HCEC 1CT (cell line): ENCODE measurements at regions not wholly inside any gene's neighbourhood (a gene's known extent, or its start where the extent isn't known, plus 50 kb on each side); places are given as distances from the start of the nearest gene placed in this dataset.
A peak's percentile ranks its signal among the peaks of the same experiment; 100 is the strongest.
"Not testable (repeated sequence)": the region's sequence is repeated elsewhere in the genome, so short reads cannot be mapped to it uniquely, and the experiment has no call there.

Experiments
- DNase-seq: peaks from one replicate; pipeline ENCODE4 v3.0.0-alpha.2; 2017

DNA sequence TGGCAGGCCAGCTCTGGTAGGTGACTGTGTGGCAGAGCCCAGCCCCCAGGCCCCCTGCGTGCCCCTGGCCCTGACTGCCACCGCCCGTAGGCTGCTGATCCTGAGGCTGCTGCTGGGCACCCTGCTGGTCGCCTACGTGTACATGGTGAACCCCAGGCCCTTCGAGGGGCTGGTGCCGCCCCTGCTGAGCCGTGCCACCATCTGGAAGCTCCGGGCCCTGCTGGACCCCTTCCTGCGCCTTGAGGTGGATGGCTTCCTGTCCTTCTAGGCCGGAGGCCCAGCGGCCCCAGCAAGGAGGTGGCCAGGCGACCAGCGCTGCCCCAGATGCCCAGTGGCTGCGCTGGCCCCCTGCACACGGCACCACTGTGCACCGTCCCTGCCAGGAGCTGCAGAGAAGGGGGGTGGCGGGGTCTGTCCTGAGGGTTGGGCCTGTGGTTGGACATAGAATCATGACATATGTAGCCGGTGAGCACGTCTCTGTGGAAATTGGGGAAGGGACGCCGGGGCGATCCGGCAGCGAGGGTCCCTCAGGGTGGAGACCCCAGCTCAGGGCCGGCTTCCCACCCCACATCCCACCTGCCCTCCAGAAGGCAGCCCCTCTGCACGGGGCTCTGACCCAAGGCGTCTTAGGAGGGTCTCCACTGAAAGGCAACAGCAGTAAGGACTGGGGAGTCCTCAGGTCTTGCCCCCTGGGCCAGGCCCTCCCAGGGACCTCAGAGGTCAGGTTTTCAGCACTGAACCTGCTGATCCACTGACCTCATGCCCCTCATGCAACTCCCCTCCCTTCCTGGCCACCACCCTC, 185.4 kb downstream of the IGLL1 start:
- DNase-seq, result no peak

DNA sequence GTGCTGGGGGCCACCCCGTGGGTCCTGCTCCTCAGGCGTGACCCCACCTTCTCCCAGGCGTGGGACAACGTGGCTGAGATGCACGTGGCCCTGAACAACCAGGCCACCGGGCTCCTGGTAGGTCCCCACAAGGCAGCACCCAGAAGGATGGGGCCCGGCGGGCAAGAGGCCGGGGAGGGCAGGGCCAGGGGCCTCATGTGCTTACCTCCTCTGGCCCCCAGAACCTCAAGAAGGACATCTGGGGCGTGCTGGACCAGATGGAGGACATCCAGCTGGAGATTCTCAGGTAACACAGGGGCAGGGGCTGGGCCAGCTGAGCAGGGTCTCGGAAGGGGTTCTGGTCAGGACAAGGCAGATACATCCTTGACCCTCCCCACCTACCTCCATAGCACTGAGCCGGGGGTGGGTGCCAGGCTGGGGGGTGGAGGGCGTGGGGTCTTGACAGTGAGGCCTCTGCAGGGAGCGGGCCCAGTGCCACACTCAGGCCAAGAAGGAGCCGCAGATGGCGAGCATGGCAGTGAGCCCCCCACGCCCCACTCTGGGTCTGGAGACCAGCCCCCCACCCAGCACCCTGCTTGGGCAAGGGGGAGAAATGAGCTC, 186.3 kb downstream of the IGLL1 start:
- no peak for DNase-seq

DNA sequence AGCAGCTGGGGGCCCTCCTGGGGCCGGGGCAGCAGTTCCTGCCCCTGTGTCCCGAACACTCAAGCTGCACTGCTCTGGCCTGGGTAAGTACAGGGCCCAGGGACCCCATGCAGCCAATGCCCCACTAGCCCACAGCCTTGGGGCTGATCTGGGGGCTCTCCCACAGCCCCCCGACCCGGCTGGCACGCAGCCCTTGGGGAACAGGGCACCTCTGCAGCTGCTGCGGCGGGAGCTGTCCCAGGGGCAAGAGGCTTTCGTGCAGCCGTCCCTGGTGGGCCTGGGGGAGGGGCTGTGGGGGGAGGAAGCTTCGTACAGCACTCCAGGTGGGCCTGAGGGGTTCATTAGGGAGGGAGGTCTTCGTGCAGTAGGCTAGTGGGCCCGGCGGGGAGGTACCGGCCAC, 186.9 kb downstream of the IGLL1 start:
- DNase-seq, result not testable (repeated sequence)

DNA sequence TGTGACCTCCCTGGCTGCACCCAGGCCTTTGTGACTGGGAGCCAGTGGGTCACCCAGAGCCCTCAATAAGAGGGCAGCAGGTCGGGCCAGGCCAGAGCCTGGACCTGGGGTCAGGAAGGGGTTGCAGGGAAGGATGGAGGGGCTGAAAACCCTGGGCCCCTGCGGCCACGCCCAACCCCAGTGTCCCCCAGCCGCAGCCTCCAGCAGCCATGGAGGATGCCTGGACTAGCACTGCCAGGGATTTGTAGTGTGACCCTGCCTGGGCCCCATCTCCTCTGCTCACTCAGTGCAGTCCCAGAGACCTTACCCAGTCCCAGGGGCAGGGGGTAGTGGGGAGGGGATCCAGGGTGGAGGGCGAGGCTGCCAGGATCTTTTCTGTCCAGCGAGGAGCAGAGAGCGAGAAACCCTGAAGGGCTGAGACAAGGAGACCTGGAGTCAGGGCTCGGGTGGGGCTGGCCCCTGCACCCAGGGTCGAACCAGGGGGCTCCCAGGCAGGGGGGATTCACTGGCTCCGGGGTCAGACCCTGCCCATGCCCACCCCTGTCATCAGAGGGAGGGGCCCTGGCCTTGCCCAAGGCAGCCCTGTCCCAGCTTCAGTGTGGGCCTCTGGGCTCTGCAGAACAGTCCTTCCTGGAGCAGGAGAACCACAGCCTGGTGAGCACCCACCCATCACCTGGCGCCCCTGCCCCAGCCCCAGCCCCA, 187.5 kb downstream of the IGLL1 start:
- DNase-seq, result no peak

DNA sequence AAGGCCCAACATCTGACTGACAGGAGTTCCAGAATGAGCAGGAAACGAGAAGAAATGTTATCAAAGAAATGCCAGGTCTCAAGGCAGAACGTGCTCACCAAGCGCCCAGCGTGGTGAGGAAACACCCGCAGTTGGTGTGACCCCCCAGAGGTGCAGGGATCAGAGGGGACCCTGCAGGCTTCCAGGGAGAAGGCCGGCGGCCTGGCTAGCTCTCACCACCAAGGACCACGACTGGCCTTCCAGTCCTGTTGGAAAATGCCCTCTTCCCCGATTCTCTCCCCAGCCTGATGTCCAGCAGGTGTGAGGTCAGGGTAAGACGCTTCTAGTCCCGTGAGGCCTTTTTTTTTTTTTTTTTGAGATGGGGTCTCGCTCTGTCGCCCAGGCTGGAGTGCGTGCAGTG, 189.1 kb downstream of the IGLL1 start:
- DNase-seq, result no peak

DNA sequence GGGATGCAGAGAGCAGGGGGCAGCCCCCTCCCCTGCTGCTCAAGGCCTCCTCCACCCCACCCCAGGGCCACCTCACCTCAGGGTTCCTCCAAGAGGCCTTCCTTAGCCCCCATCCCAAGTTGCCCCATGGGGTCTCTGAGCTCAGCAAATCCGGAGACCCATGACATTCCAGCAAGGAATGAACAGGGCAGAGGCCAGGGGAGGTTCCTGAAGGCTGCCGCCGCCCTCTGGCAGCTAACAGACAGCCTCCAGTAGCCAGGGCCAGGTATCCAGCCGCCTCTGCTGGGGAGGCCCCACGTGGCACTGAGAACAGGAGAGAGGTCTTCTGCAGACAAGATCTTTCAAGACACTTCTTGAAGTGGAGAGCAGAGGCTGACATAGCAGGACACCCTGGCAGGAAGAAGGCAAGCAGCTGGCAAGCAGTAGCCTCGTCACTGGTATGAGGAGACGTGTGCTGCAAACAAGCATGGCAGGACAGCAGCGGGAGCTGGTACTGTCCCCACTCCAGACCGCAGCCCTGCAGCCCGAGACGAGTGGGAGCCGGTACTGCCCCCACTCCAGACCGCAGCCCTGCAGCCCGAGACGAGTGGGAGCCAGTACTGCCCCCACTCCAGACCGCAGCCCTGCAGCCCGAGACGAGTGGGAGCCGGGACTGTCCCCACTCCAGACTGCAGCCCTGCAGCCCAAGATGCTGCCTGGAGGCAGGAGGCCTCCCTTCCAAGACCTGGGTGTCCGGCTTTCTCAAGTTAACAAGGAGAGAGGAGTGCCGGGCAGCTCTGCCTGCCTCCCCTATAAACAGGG, 190.6 kb downstream of the IGLL1 start:
- DNase-seq, result no peak

DNA sequence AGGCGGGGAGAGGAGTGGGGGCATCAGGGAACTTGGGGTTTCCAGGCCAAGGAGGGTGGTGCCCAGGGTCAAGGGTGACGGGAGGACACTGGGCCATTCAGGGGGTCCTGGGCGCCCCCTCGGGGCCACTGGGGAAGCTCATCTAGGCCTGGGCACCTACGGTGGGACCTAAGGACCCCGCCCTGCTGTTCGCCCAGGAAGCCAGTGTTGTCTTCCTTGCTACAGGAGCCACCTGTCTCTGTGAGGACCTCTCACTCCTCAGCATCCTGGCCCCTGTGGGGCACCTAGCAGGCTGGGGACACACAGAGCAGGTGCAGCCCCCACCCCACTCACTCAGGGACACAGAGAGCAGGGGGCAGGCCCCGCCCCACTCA, 191.6 kb downstream of the IGLL1 start:
- DNase-seq, result no peak

DNA sequence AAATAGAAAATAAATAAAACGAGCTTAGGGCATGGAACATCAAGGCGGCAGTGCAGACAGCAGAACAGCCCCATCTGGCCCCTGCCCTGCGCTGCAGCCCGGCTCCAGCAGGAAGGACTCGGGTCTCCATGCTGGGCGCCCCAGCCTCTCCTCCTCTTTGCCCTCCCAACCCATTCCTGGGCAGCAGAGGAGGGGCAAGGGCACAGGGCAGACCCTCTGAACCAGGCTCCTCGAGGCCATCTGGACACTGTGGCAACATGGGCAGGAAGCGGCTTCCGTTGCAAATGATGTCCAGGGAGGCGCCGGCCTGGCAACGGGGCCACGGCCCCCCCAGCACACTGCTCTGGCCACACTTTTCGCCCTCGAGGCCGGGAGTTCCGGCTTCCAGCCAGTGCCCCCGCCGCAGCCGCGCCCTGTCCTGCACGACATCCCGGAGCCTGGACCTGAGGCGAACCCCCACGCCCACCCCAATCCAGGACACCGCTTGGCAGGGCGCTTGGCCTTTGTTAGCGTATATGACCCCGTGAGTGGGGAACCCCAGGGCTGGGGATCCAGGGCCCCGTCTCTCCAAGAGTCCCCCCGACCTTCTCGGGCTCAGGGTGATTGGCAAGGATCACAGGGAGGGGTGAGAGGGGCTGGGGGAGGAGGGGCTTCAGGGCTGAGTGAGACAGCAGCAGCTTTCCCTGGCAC, 192.1 kb downstream of the IGLL1 start:
- DNase-seq, result no peak

DNA sequence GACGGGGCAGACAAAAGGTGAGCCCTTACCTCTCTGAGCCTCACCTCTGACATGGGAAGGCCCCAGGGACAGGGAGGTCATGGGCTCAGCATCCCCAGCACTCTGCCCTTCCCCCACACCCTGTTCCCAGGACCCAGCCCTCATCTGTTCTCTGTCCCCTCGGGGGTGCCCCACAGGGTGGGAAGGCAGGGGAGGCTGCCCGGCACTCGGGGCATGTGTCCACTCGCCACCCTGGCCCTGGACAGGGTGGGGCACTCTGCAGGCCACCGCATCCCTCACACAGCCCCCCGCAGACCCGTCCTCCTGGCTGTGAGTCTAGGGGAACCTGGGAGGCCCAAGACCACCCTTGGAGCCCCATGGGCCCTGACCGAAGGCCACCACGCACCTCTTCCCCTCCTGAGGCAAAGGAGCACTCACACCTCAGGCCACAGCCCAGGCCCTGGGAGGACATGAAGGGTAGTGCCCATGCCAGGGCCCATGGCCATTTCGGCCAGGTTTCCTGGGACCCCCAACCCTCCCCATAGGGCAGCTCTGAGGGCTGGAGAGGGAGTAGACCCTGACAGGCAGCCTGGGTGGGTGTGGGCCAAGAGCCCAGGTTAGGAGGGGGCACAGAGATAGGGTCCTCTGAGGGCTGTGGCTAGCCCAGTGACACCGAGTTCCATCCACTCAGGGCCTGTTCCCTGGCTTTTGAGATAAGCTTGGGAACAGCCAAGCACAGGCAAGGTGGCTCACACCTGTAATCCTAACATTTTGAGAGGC, 193.1 kb downstream of the IGLL1 start:
- DNase-seq, result no peak

DNA sequence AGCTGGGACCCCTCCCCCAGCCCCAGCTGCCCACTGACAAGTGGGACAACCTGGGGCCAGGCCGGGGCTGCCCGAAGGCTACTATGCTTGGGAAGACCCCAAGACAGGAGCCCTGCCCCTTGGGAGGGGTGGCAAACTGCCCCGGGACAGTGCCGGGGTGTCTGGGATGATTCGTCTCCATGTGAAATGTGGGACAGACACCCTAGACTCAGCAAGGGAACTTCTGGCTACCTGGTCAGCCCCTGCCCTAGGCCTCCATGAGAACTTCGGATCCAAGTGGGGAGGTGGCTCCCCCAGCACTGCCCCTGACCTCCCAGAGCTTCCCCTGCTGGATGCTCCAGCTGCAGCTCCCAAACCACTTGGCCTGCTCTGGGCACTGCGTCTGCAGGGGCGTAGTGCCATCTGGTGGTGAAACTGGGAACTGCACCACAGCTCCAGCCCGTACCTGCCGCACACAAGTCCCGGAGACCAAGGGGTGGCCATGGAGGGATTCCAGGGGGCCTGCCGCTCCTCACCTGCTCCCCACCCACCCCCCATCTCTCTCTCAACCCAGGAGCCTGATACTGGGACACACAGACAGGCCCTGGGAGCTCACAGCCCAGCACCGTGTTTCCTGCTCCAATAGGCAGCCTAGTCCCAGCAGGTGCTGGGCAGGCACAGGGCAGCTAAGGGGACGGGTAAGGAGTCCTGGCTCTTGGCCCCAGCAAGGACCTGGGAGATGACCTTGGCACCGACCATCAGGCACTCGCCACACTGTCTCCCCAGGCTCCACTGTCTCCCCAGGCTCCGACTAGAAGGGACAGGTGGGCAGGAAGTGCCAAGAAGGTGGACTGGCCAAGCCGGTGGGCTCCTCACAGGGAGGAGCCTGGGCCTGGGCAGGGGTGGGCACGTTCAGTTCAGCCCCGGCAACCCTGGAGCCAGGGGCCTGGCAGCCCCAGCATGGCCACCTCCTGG, 194.1 kb downstream of the IGLL1 start:
- DNase-seq, result peak; percentile 50

DNA sequence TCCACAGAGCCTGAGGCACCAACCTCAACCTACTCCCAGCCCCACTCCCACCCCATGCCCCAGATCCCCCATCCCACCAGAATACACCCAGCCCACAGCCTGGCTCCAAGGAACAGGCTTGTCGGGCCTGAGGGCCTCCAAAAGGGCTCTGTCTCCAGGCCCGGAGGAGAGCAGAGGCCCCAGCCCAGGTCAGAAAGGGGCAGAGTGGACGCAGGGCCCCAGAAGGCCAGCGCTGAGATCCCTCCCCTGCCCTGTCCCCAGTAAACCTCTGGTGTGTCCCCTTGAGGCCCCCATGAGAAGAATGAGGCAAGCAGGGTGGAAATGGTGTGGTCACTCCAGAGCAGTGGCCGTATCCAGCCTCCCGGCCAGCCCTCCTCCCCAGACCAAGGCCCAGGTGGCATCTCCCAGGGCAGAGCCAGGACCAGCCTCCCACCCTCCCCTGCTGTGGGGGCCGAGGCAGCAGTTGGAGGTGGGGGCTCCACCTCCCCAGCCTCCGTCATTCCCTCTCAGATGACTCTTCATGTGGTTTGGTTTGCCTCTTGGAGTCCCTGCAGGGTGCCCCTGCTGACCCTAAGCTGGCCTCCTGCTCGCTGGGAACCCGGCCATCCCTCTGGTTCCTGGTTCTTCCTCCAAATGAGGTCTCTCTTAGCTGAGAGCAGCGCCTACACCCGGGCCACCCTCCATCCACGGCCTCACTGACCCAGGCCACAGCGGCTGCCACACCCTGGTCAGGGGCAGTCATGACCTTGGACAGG, 195.0 kb downstream of the IGLL1 start:
- DNase-seq, result no peak

DNA sequence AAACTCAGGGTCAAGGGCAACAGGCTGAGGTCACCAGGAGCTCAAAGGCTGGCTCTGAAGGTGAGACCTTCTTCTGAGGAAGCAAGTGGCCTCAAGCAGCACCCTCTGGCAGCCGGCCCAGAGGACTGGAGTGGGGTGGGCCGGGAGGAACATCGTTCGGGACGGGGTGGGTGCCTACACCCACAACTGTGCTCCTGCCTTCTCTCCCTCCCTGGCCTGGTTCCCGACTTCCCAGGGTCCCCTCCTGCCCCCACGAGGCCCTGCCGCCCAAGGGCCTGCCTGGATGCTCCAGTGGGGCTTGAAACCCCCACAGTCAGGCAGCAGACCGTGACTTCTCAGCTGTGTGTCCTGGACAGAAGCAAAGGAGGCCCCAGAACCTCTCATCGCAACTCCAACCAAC, 195.7 kb downstream of the IGLL1 start:
- no peak for DNase-seq

DNA sequence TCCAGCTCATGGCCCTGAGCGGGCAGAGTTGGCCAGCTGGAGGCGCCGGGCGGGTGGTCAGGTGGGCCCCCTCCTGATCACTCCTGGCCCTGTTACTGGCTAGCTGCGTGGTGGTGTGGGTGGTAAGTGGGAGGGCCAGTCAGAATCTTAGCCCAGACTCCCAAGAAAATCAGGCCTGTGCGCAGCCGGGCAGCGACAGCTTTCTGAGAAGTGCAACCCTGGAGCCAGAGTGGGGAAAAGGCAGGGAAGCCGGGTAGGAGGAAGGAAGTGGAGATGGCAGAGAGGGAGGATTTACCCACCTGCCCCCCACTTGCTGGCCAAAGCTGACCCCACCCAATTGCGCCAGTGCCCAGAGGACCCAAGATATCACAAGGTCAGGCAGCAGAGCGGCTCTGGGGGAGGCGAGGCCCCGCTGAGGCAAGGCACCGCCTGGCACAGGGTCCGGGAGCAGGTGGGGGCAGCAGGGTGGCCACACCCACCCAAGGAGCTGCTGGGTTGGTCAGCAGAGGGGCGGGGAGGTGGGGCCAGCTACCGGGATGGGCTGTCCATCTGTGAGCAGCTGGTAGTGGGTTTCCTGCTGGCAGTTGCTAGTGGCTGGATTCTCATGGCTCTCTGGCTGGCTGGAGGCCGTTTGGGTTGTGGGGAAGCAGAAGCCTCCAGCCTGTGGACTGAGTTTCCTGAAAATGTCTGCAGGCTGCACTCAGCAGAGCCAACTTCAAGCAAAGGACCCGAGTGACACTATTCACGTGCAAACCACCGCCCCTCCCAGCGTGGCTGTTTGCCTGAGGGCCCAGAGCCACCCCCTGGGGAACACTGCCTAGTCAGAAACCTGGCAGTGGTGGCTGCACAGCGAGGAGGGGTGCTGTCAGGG, 196.4 kb downstream of the IGLL1 start:
- DNase-seq, result no peak

DNA sequence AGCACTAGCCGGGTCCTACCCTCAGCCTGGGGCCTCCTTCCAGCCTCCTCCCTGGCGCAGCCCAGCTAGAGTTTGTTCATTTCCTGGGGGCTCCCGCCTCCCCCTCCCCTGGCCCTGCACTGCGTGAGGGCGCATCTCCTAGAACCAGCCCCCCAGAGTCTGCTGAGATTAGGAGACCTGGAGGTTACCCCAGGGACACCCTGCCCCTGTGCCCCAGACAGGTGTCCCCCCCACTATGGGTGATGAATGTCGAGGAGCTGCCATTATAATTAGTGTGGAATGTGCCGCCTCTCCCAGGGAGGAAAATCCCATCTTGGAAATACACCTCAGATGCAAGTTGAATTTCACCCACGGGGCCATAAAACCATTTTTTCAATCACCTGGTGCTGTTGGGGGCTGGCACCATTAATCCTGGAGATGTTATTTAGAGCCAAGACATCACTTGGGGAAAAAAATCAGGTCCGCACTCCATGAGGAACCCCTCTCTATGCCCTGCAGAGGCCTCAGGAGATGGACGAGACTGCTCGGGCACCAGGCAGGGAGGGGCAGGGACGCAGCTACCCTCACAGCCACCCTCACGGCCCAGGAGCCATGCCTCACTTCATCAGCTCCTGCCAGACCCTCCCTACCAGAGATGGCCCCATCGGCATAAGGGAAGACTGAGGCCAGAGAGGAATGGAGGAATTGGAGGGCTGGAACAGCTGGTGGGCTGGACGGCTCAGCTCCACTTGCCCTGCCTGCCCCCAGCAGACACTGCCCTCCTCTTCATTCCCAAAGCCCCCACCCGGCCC, 197.5 kb downstream of the IGLL1 start:
- DNase-seq, result no peak

DNA sequence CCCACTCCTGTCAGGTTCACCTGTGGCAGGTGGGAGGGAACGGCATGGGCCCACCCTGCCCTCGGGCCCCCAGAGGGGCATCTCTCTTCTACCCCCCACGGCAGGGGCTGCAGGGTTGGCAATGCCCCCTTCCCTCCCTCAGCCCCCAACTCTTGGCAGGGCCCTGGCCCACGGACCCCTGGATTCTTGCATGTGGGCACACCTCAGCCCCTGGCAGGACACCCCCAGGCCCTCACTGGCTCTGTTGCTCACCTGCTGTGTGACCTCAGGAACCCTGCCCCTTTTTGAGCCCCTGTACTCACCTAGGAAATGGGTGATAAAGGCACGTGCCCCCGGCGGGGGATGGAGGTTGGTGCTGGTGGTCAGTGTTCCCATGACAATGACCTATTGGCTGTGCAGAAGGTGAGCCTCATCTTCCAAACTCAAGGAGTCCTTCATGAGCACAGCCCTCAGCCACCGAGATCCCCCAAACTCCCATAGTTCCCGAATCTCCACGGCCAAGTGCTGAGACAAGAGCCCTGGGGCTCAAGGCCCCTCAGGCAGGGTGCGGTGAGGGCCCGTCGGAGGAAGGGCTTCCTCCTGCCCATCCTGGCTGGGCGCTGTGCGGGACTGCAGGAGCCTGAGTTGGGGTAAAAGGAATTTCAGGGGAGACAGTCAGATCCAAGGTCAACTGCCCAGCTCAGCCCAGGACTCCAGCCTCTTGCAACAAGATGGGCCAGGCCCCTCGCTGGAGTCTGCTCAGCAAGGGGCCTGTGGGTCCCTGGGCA, 198.2 kb downstream of the IGLL1 start:
- DNase-seq, result no peak

DNA sequence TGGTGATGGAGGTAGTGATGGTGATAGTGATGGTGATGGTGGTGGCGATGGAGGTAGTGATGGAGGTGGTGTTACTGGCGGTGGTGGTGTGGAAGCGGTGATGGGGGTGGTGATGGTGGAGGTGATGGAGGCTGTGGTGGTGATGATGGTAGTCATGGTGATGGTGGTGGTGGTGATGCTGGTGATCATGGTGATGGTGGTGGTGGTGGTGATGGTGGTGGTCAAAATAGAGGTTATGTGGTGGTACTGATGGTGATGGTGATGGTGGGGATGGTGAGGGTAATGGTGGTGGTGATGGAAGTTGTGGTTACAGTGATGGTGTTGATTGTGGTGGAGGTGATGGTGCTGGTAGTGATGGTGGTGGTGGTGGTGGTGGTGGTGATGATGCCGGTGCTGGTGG, 199.2 kb downstream of the IGLL1 start:
- DNase-seq, result no peak

DNA sequence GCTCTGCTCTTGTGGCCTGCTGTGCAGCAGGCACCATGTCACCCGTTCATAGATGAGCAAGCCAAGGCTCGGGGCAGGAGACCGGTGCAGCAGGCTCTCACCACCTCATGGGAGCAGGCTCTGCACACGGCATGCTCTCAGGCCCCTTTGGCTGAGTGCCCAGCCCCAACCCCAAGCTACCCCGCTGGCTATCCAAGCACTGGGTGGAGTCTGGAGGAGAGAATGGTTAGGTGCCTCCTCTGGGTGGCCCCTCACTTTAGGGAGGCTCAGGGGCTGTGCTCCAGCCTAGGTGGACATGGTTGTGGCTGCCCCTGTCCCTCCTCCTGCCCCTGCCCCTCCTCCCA, 199.9 kb downstream of the IGLL1 start:
- DNase-seq, result no peak
